Embryonic facial prominence (tissue), 1 donor: ENCODE measurements at regions not wholly inside any gene's neighbourhood (a gene's known extent, or its start where the extent isn't known, plus 50 kb on each side); places are given as distances from the start of the nearest gene placed in this dataset.
A peak's percentile ranks its signal among the peaks of the same experiment; 100 is the strongest.
"Not testable (repeated sequence)": the region's sequence is repeated elsewhere in the genome, so short reads cannot be mapped to it uniquely, and the experiment has no call there.

Source experiments
- DNase-seq: peaks from one replicate; pipeline ENCODE4 v3.0.0-alpha.2; 2016; ENCODE audit errors: extremely low spot score

DNA sequence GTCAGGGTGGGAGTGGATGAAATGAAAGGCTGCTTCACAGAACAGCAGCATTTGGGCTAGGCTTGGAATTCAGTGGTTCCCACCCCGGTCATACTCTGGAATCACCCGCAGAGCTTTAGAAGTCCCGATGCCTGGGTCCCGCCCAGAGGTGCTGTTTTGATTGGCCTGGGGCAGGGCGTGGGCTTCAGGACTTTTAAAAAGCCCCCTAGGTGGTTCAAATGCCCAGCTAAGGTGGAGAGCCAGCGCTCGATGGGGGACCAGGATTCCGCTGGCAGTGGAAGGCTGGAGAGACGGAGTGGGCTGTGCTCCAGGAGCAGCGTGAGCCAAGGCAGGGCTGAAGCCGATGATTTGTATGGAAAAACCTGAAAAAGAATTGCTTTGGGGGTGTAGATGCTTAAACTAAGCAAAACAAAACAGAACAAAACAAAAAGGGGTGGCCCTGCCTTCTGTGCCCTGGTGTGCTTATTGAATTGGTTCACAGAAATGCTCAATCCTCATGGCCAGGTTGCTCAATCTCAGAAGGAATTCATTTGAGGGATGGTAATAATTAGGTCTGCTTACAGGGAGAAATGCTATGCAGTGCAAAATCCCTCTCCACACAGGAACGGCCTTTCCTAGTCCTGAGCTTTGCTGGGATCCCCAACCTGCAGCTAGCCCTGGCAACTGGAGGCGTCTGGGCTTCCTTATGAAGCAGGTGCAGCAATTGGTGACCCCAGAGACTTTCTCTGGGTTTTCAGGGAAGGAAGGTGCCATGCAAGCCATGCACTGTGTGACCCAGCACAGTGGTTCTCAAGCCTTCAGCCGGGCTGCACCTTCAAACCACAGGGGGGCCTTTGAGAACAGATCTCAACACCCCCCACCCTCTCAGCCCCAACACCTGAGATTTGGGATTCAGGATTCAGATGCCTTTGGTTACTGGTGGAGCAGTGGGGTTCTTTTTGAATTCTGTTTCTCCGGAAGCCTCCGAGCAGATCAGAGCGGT is 174.0 kb upstream of the ZNF618 start:
- no peak for DNase-seq

DNA sequence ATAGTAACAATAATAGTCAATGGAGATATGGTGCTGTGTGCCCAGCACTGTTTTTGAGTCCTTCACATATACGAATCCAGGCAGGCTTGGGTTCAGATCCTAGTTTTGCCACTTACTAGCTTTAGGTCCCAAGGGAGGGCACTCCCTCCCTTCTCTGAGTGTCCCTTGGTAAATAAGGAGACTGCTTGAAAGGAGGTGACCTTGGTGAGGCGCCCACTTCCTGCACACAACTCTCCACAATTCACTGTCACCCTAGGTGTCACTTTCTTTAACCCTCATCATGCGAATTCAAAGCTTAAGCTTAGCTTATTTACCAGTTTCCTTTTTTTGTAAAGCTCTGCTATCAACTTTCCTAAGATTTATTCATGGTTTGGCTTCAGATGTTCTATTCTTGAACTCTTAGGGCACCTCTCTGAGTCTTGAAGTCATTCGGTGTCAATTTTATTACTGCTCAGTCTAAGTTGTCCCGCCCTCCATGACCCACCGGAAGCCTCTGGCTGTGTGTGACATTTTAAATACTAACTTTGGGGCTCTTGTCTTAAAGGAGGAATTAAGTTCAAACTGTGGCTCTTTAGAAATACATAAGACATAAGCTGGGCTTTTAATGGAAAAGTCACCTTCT is 170.7 kb upstream of the ZNF618 start:
- DNase-seq: no peak

DNA sequence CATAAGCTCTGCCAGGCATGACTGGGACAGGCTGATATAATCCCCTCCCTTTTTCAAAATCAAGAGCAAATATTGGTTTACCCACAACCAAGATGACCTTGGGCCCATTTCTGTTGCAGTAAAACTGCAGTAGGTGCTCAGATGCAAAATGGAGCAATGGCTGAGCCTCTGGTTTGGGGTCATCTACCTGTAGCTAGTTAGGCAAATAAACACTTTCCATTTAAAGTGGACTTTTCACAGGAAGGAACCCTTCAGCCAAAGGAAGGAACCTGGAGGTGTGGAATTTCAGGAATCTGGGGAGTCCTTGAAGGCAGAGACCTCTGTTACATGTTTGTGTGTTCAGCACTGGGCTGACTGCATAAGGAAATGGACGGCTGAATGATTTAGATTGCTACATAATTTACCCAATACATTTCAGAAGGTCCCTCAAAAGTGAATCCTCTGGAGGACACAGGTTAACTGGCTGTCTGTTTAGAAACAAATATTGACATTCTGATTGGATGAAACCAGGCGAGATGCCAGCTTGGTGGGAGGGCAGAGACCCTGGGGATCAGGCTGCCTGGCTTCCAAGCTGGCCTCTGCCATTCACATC is 170.1 kb upstream of the ZNF618 start:
- DNase-seq: no peak

DNA sequence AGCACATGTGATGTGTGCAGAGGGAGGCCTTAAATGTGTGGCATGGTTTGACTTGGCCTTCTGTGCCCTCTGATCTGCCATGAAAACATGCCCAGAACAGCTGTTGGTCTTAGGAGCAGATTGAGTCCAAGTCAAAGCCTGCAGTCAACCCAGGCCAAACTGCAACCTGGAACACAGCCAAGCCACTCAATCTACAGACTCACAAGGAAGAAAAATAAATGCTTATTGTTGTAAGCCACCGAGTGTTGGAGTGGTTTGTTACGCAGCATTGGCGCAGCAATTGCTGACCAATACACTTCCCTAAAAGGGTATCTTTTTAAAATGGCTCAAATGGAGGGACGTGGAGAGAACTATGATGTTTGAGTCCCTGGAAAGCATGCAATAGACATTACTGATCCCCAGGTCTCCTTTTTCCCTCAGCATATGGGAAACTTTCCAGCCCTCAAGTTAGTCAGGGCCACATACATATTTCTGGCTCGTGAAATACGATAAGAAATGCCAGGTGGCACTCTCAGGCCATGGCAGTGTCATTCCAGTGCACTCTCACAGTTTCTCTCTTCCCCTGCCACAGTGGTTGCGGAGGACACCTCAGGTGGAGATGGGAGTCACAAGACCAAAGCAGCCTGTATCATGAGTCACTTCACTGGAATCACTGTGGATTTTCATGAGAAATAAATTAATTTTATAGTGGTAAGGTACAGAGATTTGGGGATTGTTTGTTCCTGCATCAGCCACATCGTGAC is 168.0 kb upstream of the ZNF618 start:
- no peak for DNase-seq

DNA sequence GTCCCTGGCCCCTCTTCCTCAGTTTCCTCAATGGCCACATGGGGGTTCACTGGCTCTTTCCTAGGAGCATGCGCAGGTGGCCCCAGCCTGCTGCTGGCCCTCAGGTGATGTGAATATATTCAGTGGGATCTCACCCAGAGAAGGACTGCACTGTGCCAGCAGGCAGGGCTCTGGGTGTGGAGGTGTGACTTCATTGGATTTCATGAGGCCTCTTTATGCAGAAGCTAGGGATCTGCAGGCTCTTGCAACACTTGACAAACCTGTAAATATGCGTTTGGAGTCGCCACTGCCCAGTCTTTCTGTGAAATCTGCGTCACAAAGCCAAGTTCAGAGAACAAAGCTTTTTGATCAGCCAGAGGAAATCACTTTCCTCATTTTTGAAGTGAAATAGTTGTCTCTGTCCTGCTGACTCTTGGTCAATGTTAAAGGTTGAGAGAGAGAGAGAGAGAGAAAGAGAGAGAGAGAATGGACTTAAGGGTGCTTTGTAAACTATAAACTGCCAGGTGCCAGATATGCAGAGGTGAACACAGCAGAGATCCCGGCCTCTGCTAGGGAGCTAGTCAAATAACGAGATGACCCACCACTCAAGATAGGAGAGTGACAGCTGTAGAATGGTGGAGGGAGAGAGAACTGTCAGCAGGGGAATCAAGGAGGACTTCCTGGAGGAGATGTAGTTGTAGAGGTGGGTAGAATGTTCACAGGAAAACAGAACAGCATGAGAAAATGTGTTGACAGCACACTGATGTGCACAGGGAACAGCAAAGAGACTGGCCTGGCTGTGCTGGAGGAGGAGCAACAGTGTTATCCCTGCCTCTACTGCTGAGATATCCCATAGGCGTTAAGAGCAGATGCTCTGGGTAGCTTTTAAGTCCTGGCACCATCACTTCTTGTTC is 167.0 kb upstream of the ZNF618 start:
- DNase-seq: no peak

DNA sequence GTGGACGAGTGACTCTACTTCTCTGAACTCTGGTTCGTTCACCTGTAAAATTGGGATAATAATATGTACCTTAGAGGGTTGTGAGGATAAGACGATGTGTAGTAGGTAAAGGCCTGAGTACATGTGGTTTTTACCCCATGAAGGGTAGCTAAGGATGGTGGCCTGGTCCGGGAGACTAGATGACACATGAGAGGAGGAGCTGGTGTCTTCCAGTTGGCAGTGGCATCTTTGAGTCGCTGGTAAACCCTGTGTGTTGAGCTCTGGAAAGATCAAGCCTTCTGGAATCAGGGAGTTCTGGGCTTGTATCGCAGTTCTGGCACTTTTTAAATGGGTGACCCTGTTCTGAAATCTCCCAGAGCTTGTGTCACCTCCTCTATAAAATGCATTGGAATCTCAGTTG is 166.4 kb upstream of the ZNF618 start:
- DNase-seq: no peak

DNA sequence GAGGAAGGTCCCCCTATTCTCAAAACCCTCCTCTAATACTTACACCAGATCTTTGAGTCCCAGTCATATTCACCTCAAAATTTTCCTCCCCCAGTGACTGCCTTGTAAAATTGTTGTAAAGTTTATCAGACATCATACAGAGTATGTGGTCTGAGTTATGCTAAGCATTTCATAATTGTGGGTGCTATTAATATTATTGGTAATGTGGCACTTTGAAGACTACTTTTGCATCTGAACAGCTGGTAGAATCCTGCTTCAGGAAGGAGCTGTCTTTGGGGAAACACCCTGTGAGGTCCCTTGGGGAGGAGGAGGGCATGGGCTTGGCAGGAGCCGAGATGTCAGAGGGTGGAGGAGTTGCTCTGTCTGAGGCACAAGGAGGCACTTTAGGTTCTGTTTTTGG is 164.9 kb upstream of the ZNF618 start:
- no peak for DNase-seq

DNA sequence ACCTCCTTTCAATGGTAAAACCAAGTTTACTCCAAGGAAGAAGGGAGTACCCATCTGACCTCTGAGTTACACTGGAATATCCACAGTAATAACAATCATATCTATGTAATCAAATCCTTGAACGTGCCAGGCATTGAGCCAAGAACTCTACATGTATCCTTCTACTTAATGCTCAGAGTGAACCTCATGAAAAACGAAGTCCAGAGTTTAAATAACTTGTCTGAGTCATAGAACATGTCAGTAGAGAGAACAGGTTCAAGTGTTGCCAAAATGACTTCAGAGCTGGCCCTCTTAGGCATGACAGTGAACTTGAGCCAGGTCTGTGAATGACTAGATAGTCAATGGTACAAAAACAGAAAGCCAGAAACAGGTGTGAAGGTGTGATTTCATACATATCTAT is 164.1 kb upstream of the ZNF618 start:
- peak; percentile 46 for DNase-seq

DNA sequence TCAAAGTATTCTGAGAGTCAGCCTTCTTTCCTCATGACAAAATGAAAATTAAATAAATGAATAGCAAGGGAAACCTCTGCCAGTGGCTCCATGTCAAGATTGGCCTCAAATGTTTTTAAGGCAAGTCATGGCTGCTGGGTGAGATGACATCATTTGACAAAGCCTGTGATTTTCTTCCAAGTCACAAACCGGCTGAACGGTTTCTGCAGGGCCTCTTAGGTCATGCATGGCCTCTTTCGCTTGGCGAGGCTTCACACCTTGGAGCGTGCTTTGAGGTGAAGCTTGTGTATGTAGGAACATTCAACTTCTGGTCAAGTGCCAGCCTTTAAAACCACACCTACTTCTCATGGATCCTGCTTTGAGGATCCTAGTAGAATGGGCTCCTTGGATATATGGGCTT is 161.0 kb upstream of the ZNF618 start:
- DNase-seq: no peak

DNA sequence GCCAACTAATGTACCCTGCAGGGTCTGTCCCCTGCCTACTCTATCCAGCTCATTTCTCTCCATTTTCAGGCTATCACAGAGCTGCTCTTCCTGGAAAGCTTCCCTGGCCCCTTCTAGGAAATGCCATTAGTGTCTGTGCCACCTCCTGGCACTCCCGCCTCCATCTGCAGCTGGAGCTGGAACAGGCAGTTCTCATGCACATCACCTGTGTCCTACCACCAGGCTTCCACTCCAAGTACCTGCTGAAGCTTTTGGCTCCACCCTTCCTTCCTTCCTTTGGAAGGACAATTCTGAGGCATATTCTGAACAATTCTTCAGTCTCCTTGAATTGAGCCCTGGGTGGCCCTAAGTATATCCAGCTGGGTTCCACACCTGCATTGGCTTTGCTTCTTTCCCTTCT is 156.2 kb upstream of the ZNF618 start:
- DNase-seq: no peak

DNA sequence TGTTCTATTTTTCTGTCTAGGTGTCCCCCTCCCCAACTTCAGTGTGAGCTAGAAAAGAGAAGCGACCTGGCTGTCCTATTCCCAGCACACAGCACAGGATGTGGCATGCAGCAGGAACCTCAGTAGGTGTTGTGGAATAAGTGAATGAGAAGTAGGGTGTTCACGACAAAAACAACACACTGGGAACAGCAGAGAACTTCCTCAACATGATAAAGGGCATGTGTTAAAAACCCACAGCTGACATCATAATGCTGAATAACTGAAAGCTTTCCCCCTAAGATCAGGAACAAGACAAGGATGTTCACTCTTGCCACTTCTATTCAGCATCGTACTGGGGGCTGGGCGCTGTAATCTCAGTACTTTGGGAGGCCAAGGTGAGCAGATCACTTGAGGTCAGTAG is 155.6 kb upstream of the ZNF618 start:
- no peak for DNase-seq

DNA sequence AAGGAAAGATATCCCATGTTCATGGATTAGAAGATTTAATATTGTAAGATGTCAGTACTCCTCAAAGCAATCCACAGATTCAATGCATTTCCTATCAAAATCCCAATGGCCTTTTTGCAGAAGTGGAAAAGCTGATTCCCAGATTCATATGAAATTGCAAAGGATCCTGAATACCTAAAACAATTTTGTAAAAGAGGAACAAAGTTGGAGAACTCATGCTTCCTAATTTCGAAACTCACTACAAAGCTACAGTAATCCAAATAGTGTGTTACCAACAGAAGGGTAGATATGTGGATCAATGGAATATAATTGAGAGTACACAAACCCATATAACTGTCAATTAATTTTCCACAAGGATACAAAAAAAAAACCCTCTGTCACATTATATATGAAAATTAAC is 154.3 kb upstream of the ZNF618 start:
- no peak for DNase-seq

DNA sequence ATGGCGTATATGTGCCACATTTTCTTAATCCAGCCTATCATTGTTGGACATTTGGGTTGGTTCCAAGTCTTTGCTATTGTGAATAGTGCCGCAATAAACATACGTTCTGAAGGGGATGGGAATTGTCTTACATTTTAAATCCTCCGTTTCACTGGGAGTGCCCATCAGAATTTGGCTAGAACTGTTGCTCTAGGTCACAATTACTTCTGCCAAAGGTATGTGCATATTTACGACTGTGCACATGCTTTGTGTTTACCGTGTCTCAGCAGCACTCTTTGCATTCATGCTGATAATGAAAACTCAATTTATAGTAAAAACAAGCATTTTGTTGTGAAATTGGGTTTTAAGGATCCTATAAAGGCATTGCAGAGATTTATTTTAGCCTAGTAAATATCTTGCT is 151.9 kb upstream of the ZNF618 start:
- DNase-seq: no peak

DNA sequence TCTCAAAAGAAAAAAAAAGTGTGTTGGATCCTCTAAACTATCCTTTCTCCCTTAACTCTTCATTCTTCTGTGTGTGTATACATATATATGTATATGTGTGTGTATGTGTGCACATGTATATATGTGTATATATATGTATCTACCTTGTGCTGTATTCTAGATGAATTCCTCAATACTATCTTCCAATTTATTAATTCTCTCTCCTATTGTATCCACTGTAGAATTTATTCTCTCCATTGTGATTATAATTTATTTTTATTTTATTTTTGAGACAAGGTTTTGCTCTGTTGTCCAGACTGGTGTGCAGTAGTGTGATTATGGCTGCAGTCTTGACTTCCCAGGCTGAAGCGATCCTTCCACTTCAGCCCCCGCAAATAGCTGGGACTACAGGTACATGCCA is 147.1 kb upstream of the ZNF618 start:
- no peak for DNase-seq

DNA sequence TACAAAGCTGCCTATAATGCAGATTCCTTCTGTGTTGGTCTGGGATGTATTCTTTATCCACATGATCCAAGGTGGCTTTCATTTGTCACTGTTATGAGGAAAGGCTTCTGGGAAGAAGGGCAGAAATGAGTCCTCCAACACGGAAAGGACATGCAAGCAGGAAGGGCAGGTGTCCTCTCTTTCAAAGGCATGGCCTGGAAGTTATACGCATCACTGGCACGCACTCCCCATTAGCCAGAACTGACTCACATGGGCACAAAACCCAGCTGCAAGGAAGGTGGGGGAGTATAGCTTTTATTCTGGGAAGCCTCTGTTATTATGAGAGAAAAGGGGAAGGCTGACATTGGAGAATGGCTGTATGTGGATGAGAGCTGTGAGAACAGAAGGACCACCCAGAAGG is 141.3 kb upstream of the ZNF618 start:
- no peak for DNase-seq

DNA sequence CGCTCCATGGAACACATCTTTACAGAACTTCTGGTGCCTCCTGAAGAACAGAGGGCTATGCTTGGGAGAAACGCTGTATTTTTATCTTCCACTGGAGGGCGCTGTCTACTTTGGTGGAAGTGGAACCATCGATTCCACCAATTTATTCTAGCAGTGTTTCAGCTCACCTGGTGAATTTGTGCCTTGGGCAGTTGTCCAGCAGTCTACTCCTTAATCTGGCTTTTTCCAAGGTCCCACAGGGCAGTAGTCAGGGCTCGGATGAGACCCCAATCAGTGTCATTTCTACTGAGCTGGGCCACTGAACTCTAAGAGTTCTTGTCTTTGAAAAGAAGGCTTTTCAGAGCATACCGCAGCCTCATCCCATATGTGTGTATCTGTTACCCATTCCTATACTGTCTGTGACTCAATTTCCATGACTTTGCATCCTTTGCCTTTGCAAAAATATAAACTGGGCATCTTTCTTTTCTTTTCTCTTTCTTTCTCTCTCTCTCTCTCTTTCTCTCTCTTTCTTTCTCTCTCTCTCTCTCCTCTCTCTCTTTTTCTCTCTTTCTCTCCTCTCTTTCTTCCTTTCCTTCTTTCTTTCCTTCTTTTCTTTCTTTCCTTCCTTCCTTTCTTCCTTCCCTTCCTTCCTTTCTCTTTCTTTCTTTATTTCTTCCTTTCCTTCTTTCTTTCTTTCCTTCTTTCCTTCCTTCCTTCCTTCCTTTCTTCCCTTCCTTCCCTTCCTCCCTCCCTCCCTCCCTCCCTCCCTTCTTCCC is 138.4 kb upstream of the ZNF618 start:
- peak; percentile 48 for DNase-seq

DNA sequence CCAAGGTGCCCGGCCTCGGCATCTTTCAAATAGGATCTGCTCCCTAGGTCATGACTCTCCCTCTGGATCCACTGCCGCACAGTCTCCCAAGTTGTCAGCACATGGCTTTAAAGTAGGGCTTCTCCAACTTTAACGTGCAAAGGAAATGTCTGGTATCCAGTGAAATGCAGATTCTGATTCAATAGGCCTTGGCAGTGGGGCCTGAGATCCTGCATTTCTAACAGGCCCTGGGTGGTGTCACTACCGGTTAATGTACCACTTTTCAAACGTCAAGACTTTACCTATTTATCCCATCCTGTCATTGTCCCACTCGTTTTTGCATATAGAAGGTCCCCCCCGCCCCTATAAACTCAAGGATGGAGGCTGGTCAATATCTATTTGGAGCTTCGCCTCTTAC is 137.6 kb upstream of the ZNF618 start:
- no peak for DNase-seq

DNA sequence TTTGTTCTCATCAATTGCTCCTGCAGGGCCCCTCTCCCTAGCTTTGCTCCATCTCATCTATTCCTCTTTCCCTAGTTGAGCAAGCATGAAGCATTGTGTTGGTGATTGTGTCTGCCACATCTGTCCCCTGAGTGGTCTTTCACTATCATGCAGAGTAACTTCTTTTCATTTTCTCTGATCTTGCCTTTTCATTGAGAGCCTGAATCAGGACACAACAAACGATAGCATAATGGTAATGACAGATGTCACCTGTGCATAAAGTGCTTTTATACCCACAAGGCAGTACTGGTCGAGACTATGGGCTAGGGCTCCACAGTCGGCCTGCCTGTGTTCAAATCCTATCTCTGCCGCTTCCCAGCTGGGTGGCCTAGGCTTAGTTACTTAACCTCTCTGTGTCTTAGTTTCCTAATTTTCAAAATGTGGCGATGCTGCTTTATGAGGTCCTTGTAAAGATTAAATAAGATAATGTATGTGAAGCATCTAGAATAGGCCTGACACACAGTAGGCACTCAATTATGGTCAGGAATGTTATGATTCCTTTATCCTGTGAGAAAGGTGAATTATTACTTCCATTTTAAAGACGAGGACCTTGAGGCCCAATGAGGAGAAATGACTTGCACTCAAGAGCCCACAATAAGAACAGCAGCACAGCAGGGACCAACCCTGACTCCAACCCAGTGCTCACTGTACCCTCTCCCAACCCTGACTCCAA is 137.1 kb upstream of the ZNF618 start:
- no peak for DNase-seq

DNA sequence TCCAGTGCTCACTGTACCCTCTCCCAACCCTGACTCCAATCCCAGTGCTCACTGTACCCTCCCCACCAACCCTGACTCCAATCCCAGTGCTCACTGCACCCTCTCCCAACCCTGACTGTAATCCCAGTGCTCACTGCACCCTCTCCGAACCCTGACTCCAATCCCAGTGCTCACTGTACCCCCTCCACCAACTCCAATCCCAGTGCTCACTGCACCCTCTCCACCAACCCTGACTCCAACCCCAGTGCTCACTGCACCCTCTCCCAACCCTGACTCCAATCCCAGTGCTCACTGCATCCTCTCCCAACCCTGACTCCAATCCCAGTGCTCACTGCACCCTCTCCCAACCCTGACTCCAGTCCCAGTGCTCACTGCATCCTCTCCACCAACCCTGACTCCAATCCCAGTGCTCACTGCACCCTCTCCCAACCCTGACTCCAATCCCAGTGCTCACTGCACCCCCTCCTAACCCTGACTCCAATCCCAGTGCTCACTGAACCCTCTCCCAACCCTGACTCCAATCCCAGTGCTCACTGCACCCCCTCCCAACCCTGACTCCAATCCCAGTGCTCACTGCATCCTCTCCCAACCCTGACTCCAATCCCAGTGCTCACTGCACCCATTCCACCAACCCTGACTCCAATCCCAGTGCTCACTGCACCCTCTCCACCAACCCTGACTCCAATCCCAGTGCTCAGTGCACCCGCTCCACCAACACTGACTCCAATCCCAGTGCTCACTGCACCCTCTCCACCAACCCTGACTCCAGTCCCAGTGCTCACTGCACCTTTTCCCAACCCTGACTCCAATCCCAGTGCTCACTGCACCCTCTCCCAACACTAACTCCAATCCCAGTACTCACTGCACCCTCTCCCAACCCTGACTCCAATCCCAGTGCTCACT is 136.3 kb upstream of the ZNF618 start:
- DNase-seq: not testable (repeated sequence)
